ENCODE measurements at regions not wholly inside any gene's neighbourhood (a gene's known extent, or its start where the extent isn't known, plus 50 kb on each side); places are given as distances from the start of the nearest gene placed in this dataset.

GRCh38 chr2:41647468-41648050, 400.3 kb upstream of the PKDCC start:
- Histone ChIP-seq H3K4me1 (no peaks in the 10 kb centered on the region), H3K36me3 (no peaks in the 10 kb centered on the region), H3K27ac (replicated peaks) (no peak overlapping the region), H3K27me3 (ENCODE audit: low read depth) (no peaks in the 10 kb centered on the region), H3K4me3 (no peak overlapping the region), H3K9me3 (replicated peaks) (no peaks in the 10 kb centered on the region)
- intact Hi-C loops (cut with micrococcal nuclease) = no loop called here
- no peak for TF ChIP-seq CTCF (IDR thresholded peaks at IDR 0.05; ENCODE audit: borderline replicate concordance)
- DNase-seq = no peak

GRCh38 chr2:41657226-41657625, 390.6 kb upstream of the PKDCC start:
- intact Hi-C loops (cut with micrococcal nuclease) = no loop called here
- Histone ChIP-seq H3K4me1 (no peaks in the 10 kb centered on the region), H3K36me3 (no peaks in the 10 kb centered on the region), H3K27ac (replicated peaks) (no peak overlapping the region), H3K27me3 (ENCODE audit: low read depth) (no peaks in the 10 kb centered on the region), H3K4me3 (no peak overlapping the region), H3K9me3 (replicated peaks) (no peaks in the 10 kb centered on the region)
- DNase-seq = no peak
- TF ChIP-seq CTCF (IDR thresholded peaks at IDR 0.05; ENCODE audit: borderline replicate concordance) = no peak

GRCh38 chr2:41659758-41660157, 388.1 kb upstream of the PKDCC start:
- Histone ChIP-seq H3K36me3 (no peaks in the 10 kb centered on the region), H3K4me3 (no peak overlapping the region), H3K27ac (replicated peaks) (no peak overlapping the region), H3K9me3 (replicated peaks) (no peaks in the 10 kb centered on the region), H3K4me1 (no peaks in the 10 kb centered on the region), H3K27me3 (ENCODE audit: low read depth) (no peaks in the 10 kb centered on the region)
- intact Hi-C loops (cut with micrococcal nuclease) = no loop called here
- no peak for DNase-seq
- no peak for TF ChIP-seq CTCF (IDR thresholded peaks at IDR 0.05; ENCODE audit: borderline replicate concordance)

GRCh38 chr2:41662461-41662860, 385.4 kb upstream of the PKDCC start:
- TF ChIP-seq CTCF (IDR thresholded peaks at IDR 0.05; ENCODE audit: borderline replicate concordance) = no peak
- DNase-seq = no peak
- H3K9me3 ChIP-seq (replicated peaks) = no peaks in the 10 kb centered on the region
- no peak overlapping the region for H3K27ac ChIP-seq (replicated peaks)
- no peak overlapping the region for H3K4me3 ChIP-seq
- no peaks in the 10 kb centered on the region for H3K27me3 ChIP-seq (ENCODE audit: low read depth)
- H3K4me1 ChIP-seq = no peaks in the 10 kb centered on the region
- no peaks in the 10 kb centered on the region for H3K36me3 ChIP-seq
- intact Hi-C loops (cut with micrococcal nuclease) = no loop called here

GRCh38 chr2:41663056-41663455, 384.8 kb upstream of the PKDCC start:
- no peak for DNase-seq
- no peaks in the 10 kb centered on the region for H3K27me3 ChIP-seq (ENCODE audit: low read depth)
- H3K9me3 ChIP-seq (replicated peaks) = no peaks in the 10 kb centered on the region
- H3K4me1 ChIP-seq = peaks cover 2% of the 10 kb centered on the region
- intact Hi-C loops (cut with micrococcal nuclease) = no loop called here
- H3K4me3 ChIP-seq = no peak overlapping the region
- TF ChIP-seq CTCF (IDR thresholded peaks at IDR 0.05; ENCODE audit: borderline replicate concordance) = no peak
- H3K27ac ChIP-seq (replicated peaks) = no peak overlapping the region
- no peaks in the 10 kb centered on the region for H3K36me3 ChIP-seq

Measured in left ventricle myocardium inferior (tissue), 1 donor.